OCI-LY3 (cell line): ENCODE measurements at regions not wholly inside any gene's neighbourhood (a gene's known extent, or its start where the extent isn't known, plus 50 kb on each side); places are given as distances from the start of the nearest gene placed in this dataset.

Experiments
- EZH2phosphoT487 ChIP-seq: fragments of 200-600 bp; shearing (Covaris generic); IDR thresholded peaks from 2 replicates; pipeline ENCODE4 v1.6.1; 2018; ENCODE audit warnings: antibody characterized with exemption, mixed run types, low read depth
- TF ChIP-seq, protein P1 (sequence below): fragments of 200-600, 300-600 bp; sonication (generic); IDR thresholded peaks from 2 replicates; pipeline ENCODE4 v1.5.1; 2014; ENCODE audit warnings: antibody characterized with exemption, low read length, low read depth

DNA sequence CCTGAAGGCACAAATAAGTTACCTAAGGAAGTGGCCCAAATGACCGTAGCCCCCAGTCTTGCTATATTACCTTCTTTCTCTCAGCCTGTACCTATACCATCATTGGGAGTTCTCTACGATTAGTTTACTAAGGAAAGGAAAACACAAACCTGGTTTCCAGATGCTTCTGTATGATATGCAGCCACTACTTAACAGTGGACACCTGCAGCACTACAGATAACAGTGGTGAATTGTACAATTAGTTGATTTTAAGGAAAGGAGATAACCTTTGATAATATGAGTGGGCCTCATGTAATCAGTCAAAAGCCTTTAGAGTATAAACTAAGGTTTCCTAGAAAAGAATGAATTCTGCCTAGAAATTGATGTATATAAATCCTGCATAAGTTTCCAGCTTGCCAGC lies 1157.4 kb downstream of the KCNT2 start:
- TF ChIP-seq, protein P1, sequence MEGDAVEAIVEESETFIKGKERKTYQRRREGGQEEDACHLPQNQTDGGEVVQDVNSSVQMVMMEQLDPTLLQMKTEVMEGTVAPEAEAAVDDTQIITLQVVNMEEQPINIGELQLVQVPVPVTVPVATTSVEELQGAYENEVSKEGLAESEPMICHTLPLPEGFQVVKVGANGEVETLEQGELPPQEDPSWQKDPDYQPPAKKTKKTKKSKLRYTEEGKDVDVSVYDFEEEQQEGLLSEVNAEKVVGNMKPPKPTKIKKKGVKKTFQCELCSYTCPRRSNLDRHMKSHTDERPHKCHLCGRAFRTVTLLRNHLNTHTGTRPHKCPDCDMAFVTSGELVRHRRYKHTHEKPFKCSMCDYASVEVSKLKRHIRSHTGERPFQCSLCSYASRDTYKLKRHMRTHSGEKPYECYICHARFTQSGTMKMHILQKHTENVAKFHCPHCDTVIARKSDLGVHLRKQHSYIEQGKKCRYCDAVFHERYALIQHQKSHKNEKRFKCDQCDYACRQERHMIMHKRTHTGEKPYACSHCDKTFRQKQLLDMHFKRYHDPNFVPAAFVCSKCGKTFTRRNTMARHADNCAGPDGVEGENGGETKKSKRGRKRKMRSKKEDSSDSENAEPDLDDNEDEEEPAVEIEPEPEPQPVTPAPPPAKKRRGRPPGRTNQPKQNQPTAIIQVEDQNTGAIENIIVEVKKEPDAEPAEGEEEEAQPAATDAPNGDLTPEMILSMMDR, result no peak
- TF ChIP-seq EZH2phosphoT487, result no peak
